GM12892 (cell line): ENCODE measurements at regions not wholly inside any gene's neighbourhood (a gene's known extent, or its start where the extent isn't known, plus 50 kb on each side); places are given as distances from the start of the nearest gene placed in this dataset.
"Not testable (repeated sequence)": the region's sequence is repeated elsewhere in the genome, so short reads cannot be mapped to it uniquely, and the experiment has no call there.

Experiments used
- DNase-seq: peaks from one replicate; pipeline ENCODE4 v3.0.0; 2011; ENCODE audit not compliant: insufficient read length
- FAIRE-seq: peaks from 2 replicates; lab custom pipeline; 2011; peaks lifted over from hg19 to GRCh38; lab: Jason Lieb, UNC
- POLR2A ChIP-seq: IDR thresholded peaks from 2 replicates; pipeline ENCODE4 v1.6.1; 2011; ENCODE audit warnings: low read depth, low read length, control low read depth
- POLR2AphosphoS5 ChIP-seq: IDR thresholded peaks from 2 replicates; pipeline ENCODE4 v1.6.1; 2011; ENCODE audit warnings: low read depth, low read length, control low read depth
- TAF1 ChIP-seq: IDR thresholded peaks from 2 replicates; pipeline ENCODE4 v1.6.1; 2011; ENCODE audit warnings: low read depth, mild to moderate bottlenecking, control low read depth, low read length, borderline replicate concordance

GRCh38 chr6:82118150-82118562 lies 129.4 kb downstream of the IBTK start:
- FAIRE-seq (no peak), DNase-seq (no peak)
- TF ChIP-seq POLR2A (no peak), POLR2AphosphoS5 (no peak), TAF1 (no peak)

GRCh38 chr6:82114748-82115147 lies 132.8 kb downstream of the IBTK start:
- no peak for TF ChIP-seq POLR2AphosphoS5
- no peak for TF ChIP-seq TAF1
- no peak for TF ChIP-seq POLR2A
- FAIRE-seq (no peak), DNase-seq (no peak)

GRCh38 chr6:82113231-82113630 lies 134.3 kb downstream of the IBTK start:
- DNase-seq (no peak), FAIRE-seq (no peak)
- TF ChIP-seq POLR2AphosphoS5 (no peak), TAF1 (no peak), POLR2A (no peak)

GRCh38 chr6:82111818-82112217 lies 135.7 kb downstream of the IBTK start:
- DNase-seq, result no peak
- no peak for FAIRE-seq
- no peak for TF ChIP-seq POLR2AphosphoS5

- no peak for FAIRE-seq
- no peak for DNase-seq
- no peak for TF ChIP-seq TAF1
- no peak for TF ChIP-seq POLR2A
- TF ChIP-seq POLR2AphosphoS5, result no peak
These were observed 136.4 kb downstream of the IBTK start for GRCh38 chr6:82111114-82111513.

- FAIRE-seq, DNase-seq: not testable (repeated sequence)
These were observed 144.4 kb downstream of the IBTK start for GRCh38 chr6:82103171-82103570.

GRCh38 chr6:82101374-82102114 lies 146.0 kb downstream of the IBTK start:
- not testable (repeated sequence) for DNase-seq, FAIRE-seq

- not testable (repeated sequence) for DNase-seq, FAIRE-seq
These were observed 146.8 kb downstream of the IBTK start for GRCh38 chr6:82100763-82101162.

- FAIRE-seq (no peak), DNase-seq (no peak)
- no peak for TF ChIP-seq POLR2AphosphoS5
- TF ChIP-seq TAF1, result no peak
- no peak for TF ChIP-seq POLR2A
These were observed 149.9 kb downstream of the IBTK start for GRCh38 chr6:82097676-82098075.

- no peak for FAIRE-seq
- DNase-seq, result no peak
- TF ChIP-seq POLR2AphosphoS5, result no peak
- TF ChIP-seq TAF1, result no peak
- no peak for TF ChIP-seq POLR2A
These were observed 152.5 kb downstream of the IBTK start for GRCh38 chr6:82095091-82095490.

- DNase-seq (no peak), FAIRE-seq (no peak)
- TF ChIP-seq TAF1 (no peak), POLR2A (no peak), POLR2AphosphoS5 (no peak)
These were observed 153.3 kb downstream of the IBTK start for GRCh38 chr6:82094166-82094806.

GRCh38 chr6:82088978-82089771 lies 158.4 kb downstream of the IBTK start:
- FAIRE-seq (no peak), DNase-seq (no peak)
- no peak for TF ChIP-seq POLR2AphosphoS5
- no peak for TF ChIP-seq POLR2A
- TF ChIP-seq TAF1, result no peak

- TF ChIP-seq POLR2A (no peak), POLR2AphosphoS5 (no peak), TAF1 (no peak)
- DNase-seq (no peak), FAIRE-seq (no peak)
These were observed 160.6 kb downstream of the IBTK start for GRCh38 chr6:82086944-82087343.
